Stimulated activated CD4-positive, alpha-beta T cell treated with anti-CD3 and anti-CD28 coated beads, Interleukin-2, amount 100 ng/mL, for 24 hours (primary cell): ENCODE measurements at regions not wholly inside any gene's neighbourhood (a gene's known extent, or its start where the extent isn't known, plus 50 kb on each side); places are given as distances from the start of the nearest gene placed in this dataset.

Experiments
- DNase-seq, 2 donors: peaks; one replicate each; pipeline ENCODE4 v3.0.0-alpha.2; 2020

DNA sequence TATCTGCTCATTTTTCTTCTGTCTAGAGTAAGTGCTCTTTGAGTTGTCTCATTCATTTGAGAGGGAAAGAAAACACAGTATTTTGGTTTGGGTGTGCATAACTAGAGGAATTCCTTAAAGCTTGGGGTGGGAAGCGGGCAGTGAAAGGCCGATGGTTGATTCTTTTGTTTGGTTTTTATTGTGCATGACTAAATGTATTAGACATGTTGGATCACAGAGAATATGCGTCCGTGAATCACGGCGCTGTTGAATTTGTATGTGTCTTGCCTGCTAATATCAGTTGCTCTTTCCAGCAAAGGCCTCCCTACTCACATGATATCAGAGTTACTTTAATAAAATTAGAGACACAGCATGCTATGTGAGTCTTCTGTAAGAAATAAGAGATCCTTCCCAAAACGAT, 180.0 kb downstream of the CHD9NB start:
- DNase-seq = no peak

DNA sequence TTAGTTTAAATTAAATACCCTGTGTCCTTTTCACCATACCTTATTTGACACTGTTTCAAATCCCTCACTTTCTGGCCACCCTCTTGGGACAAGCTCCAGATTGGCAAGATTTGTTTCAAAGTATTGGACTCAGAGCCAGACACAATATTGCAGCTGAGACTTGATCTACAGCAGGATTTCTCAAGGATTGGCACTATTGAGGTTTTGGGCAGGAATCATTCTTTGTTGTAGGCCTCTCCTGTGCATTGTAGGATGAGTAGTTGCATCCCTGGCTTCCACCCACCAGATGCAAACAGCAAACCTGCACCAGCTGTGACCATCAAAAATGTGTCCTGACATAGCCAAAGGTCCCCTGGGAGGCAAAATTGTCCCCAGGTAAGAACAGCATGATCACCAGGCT, 181.2 kb downstream of the CHD9NB start:
- no peak for DNase-seq

DNA sequence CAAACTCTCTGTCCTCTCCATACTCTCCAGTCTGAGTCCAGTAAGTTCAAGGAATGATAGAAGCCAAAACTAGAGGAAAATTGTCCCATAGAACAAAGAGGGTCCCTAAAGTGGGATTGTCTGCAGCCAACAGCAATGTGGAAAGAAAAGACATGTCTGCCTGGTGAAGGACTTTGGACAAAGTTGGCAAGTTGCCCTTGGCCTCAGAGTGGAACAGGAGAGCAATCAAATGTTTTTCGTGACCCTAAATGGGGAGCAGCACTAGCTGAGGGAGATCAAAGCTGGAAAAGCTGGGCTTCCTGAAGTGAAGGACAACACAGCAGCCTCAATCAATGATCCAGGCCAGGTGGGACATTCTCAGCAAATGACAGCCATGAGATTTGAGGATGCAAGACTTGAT, 183.5 kb downstream of the CHD9NB start:
- no peak for DNase-seq

DNA sequence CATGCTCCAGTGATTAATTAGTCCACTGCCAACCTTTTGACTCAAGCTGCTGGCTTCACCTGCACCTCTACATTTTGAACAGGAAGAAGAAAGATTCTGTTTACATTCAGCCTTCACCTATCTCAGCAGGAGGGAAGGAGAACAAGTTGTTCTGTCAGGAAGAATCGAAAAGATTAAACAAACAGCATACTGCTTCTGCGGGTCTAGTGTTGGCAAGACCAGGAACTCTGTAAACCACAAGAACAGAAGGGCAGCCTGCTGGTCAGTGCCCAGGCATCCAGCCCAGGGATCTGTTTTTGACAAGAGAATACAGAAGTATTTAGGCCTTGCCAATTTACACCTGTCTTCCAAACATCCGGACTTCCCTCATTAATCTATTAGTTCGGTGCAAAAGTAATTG, 189.7 kb downstream of the CHD9NB start:
- no peak for DNase-seq

DNA sequence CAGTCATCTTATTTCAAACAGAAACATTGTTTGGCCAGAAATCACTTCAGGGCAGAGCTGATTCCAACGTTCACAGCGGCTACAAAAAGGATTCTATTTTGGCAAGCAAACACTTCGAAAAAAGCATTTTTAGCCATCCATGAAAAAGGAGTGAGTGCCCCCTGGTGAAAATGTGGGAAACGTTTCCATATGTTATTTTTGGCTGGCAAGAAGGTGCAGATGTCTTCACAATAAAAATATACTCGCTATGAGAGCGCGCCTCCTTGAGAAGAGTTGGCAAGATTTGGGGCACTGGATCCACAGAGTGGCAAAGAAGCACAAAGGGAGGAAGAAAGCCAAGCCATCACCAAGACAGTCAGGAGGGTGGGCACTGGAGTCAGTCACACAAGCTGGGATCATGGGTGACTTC, 191.1 kb downstream of the CHD9NB start:
- no peak for DNase-seq

DNA sequence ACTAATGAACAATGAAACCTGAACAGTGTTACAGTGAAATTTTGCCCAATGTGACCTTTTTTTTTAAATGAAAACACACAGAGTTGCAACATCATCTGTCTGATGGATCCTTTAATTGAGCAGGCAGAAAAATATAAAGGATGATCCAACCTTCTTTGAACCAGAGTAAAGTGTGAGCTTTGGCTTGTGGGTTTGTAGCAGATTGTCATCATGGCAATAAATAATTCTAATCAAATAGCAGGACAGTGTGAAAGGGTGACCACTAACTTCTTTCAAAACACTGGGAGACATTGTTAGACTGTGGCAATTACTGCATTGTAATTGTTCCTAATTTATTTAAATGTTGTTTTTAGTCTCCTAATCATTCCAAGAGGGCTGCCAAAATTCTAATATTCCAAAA, 197.2 kb downstream of the CHD9NB start:
- no peak for DNase-seq

DNA sequence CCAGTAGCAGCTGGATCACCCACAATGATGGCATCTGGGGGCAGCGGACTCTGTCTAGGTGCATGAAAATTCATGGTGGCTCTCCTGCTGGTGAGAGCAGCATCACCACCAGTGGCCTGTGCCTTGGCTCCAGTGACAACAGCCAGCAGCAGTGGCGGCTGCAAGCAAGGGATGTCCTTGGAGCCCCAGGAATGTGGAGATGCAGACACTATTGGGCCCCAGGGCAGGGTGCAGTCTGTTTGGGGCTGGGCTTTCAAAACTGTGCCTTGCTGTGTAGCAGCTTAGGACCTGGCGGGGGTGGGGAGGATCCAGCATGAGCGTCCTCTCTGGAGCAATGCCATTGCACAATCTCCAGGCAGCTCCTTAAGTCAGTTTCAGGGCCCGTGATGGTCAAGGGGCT, 199.7 kb downstream of the CHD9NB start:
- DNase-seq = no peak

DNA sequence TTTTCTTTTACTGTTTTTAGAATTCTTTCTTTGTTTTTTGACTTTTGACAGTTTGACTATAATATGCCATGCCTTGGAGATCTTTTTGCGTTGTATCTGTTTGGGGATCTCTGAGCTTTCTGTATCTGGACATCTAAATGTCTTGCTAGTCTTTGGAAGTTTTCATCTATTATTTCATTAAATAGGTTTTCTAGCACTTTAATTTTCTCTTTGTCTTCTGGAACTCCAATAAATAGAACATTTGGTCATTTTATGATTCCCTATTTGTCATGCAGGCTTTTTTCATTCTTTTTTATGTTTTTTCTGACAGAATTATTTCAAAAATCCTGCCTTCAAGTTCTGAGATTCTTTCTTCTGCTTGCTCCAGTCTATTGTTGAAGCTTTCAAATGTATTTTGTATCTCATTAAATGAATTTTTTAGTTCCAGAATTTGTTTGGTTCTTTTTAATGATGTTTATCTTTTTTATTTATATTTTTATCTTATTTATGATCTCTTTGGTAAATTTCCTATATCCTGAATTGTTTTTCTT, 201.4 kb downstream of the CHD9NB start:
- no peak for DNase-seq

DNA sequence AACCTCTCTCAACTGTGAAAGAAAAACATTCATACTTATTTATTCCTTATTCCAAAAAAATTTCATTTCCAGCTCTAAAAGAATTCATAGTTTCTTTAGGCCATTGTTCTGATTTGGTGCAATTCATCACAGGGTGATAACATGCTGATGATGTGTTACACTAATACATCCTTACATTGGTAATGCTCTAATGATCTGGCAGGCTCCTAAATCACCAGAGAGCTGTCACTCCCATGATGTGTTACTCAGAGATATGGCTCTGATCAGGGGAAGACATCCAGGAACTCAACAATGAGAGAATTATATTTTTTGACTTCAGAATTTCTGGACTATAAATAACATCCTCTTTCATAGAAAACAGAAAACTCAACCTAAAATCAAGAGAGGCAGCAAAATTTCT, 209.3 kb downstream of the CHD9NB start:
- no peak for DNase-seq

DNA sequence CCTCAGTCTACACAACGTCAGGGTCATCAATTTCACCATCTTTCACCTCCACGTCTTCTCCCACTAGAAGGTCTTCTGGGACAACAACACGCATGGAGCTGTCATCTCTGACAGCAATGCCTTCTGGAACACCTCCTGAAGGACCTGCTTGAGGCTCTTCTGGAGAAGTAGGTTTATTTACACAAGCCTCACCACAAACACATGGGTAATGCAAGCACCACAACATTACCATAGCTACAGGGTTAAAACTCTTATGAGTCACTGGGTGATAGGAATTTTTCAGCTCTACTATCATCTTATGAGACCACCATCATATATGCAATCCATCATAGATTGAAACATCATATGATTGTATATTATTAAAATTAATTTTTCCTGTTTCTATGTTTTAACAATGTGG, 215.4 kb downstream of the CHD9NB start:
- DNase-seq = no peak

DNA sequence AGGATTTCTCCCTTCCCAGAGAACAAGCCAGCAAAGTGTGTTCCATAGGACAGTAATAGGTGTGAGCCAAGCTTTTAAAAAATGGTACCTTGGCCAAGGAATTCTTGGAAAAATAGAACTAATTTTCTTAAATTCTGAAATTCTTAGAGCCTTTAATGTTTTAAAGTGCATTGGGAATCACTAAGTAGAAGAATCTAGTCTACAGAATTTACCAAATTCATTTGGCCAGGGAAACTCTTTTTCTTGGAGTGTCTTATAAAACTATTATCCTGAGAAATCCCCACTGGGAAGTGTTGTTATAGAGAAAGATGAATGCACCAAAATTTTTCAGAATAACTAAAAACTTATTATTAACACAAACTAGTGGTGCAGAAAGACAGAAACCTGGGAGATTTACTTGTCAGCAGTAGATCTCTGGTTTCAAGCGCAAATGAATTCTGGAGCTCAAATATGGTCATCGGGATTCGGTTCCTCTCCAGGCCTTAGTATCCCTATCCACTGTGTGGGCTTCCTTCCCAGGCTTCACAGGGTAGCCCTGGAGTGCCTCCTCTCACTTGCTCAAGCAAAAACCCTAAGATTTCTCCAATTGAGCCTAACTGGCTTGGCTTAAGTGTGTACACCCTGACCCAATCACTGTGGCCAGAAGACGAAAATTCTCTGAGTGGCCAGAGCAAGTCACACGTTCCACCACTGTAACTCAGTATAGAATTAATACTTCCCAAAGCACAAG, 217.8 kb downstream of the CHD9NB start:
- DNase-seq = no peak

DNA sequence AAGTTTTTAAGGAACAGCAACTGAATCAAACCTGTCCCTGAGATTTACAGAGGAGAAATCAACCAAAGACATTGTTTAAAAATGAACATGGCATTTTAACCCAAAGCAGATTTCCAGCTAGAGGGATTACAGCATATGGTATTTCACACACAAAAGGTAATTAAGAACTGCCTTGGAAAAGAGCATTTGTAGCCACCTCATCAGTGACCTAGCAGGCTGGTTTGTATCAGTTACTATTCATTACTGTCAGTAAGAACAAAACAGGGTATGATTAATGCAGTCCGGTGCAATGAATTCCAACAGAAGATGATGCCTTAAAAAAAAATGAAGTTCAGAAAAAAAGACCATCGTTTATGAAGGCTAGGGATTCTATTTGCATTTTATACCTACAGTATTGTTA, 219.9 kb downstream of the CHD9NB start:
- no peak for DNase-seq

DNA sequence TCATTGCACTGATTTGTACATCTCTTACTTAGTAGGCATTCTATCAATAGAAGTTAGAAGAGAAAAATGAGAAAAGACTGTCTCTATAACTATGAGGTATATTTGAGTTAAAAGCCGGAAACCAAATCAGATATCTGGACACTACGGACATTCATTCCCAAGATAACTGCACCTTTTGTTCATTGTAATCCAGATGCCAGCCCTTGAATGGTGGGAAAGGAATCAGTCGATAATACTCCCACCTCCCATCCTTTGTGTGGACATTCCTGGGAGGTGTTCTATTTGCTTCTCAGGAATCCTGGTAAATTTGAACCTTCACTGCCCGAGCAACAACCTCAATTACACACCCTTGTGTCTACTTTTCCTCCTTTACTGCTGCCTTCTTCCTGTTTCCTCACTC, 225.2 kb downstream of the CHD9NB start:
- DNase-seq = no peak

DNA sequence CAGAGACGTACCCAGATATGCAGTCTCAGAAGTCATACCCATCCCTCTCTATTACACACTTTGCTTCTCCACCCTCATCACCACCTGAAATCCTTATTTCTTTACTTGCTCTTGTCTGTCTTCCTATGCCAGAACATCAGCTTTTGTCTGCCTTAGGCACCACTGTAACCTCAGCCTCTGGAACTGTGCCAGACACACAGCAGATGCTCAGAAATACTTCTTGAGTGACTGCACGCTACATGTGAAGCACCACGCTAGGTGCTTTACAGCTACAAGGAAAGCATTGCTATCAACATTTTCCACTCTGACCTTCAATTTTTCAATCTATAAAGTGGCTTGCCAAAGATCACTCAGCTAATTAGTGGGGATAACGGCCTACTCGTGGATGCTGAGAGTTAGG, 226.8 kb downstream of the CHD9NB start:
- DNase-seq = no peak

DNA sequence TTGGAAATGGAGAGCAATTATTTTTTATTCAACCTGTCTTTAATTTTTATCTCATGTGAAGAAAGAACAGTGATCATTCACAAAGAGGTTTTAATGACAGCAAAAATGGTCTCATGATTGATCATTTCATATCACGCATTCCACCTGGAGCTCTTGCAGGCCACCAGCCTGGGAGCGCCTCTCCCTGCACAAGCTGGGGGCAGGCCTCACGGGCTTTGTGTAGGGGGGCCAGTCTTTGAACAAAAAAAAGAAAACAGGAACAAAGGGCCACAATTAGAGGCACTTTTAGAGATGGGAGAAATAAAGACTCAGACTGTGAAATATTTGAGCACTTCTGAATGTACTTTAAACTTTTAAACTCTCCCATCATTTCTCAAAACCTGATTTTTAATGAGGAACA, 232.9 kb downstream of the CHD9NB start:
- DNase-seq = no peak

DNA sequence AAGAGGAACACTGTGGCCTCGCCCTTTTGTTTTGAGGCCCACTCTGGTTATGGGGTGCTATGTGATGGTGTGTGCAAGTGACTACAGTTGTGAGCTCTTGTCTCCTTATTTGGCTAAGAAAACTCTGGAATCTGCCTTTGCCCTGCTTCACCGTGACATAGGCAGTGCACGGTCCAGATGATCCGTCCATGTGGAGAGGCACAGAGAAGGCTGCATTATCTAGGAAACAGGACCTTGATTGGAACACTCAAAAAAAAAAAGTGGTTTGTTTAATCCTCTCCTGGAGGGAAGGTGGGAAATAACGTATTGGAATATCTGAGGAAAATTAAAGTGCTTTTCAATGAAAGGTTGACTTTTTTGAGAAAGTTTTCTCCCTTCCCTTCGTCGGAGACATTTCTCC, 233.3 kb downstream of the CHD9NB start:
- DNase-seq = no peak

DNA sequence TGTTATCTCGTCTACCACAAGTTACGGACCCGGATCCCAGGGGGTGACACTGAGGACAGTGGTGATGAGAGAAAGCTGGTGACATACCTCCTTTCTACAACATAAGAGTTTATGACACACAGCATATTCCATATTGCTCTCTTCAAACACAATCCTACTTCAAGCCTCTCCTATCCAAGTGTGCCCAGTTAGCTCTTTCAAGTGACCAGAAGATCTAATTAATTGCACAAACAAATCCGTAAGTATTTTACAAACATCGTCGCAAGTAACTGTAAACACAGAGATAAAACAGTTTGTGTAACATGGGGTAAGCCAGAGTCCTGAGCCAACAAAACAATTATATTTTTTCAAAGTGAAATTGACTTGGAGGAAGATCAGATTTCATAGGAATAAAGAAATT, 235.0 kb downstream of the CHD9NB start:
- no peak for DNase-seq

DNA sequence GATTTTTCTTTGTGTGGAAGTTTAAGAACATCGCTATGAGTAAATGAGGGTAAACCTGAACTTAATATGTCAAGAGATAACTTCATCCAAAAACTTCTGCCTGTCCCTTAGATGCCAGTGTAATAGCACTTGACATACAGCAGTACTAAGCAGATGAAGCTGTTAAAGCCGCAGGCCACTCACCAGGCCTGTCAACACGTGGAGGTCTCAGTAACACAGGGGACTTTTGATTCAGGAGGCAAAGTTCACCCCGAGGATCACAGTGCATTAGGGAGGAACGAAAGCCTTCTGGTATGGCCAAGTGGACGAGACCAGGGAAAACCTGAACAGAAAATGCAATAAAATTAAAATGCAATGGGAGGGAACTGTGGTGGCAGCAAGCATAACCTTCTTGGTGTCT, 235.7 kb downstream of the CHD9NB start:
- no peak for DNase-seq

DNA sequence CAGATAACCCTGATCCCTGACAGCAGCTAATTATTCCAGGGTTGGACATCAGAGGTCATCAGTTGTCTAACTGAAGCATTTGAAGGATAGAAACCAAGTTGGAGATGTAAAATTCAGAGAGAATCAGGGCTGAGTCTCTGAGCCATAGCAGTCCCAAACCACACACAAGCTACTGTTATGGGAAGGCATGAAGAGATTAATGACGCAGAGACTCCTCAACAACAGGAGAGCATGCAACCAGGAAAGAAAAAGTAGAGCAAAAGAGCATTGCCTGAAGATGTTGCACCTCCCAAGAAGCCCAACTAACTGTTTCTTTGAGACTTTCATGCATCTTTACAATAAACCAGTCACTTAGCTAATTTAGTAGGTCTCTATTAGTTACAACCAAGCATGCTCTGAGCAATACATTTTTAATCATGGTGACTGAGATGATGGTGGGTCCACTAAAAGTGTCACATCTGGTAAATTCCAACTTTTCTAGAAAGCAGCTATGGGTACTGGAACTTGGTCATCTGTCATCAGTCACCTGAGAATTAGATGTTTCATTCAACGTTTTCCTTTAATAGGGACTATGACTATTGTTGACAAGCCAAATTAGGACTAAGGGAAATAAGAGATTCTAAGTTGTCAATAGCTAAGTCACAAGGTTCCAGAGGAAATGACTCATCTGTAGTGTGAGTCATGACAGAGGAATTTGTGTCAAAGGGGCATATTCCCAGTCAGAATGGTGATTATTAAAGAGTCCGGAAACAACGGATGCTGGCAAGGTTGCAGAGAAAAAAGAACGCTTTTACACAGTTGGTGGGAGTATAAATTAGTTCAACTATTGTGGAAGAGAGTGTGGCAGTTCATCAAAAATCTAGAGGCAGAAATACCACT, 239.8 kb downstream of the CHD9NB start:
- no peak for DNase-seq

DNA sequence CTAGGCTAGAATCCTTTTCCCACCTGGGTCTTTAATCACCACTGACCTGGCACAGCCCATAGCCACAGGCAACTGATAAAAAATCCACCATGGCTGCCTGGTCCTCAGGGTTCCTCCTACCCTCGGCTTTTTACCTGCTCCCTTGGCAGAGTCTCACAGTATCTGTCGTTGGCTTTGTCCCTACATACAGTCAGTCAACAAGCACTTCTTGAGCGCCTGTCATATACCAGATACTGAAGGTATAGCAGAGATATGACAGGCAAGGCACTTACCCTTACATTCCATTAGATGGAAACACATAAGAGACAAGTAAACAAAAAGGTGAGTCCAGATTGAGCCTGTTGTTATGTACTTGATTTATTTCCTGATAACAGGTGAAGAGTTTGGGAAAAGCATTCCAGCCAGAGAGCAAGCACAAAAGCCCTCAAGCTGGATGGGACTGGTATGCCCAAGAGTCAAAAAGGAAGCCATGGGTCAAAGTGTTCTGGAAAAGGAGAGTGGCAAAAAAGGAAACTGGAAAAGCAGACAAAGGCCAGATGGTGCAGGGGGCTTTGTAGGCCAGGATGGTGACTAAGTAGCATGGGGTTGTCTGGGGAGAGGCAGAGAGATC, 247.0 kb downstream of the CHD9NB start:
- DNase-seq = no peak

DNA sequence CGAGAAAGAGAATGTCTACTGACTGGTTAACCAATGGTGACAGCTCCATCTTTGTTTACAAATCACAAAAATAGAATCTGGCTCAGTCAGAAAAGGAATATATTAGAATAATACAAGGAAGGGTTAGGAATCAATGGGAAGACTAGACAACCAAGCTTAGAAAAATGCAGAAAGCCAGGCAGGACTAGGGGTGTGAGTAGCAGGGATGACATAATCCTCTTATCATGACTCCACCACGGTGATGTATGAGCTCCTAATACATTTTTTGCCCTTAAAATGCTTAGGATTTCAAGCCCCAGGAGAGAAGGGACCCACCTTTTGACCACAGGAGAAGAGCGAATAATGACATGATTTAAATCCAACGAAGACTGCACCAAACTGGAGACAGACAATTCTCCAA, 252.3 kb downstream of the CHD9NB start:
- DNase-seq = no peak

DNA sequence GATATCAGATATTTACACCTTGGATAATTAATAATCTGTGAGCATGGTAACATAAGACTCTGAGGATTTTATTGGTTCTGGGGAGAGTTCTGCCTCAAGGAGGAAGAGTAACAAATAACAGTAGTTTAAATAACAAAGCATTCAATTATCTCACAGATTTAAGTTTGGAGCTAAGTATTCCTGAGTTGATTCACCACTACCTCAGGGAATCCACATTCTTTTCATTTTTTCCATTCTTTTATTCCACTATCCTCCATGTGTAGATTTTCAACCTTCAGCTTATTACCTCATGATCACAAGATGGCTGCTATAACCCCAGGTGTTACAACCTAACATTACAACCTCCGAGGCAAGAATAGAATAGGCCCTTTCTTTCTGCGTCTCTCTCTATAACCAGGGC, 252.2 kb upstream of the TOX3 start:
- no peak for DNase-seq

DNA sequence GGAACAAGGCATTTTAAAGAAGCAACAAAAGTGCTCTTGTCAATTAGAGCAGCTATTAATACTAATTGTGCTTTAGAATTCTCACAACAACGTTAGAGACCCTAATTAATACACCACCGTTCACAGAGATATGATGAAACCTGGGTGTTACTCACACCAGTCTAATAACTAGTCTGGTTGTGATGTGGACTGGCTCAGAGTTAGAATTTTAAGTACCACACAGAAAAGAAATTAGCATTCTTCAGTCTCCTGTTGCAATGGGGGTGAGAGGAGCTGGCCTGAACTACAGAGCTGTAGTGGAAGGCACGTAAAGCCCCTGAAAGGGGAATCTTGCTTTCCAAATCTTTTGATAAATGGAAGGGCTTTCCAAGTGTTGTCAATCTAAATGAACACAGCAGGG, 240.8 kb upstream of the TOX3 start:
- no peak for DNase-seq

DNA sequence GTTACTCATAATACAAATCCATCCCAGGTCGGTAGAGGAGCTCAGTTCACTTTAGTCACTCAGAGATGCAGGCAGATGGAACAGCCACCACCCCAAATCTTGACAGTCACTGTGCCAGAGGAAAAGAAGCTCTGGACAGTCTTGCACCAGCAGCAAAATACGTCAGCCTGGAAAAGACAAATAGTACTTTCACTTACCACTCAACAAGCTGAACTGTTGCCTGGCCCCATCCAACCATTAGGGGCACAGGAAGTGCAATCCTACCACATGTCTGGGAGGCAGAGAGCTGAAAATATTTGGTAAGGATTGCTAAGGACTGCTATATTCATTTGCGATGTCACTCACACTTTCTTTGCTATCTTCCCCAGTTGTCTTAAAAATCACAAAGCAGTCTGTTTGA, 239.1 kb upstream of the TOX3 start:
- no peak for DNase-seq
